Liver (tissue), 7 donors: ENCODE measurements at regions not wholly inside any gene's neighbourhood (a gene's known extent, or its start where the extent isn't known, plus 50 kb on each side); places are given as distances from the start of the nearest gene placed in this dataset.

Experiments
- DNase-seq: peaks from one replicate; pipeline ENCODE4 v3.0.0-alpha.2; 2017; ENCODE audit warnings: low spot score
- H3K27ac ChIP-seq, 2 donors: one replicate each; pipeline ENCODE4 v1.7.0; 2013; ENCODE audit warnings: inconsistent platforms in 2 of 2, low read length in 2 of 2, control low read depth in 1 of 2, low read depth in 1 of 2, mild to moderate bottlenecking in 1 of 2
- H3K27me3 ChIP-seq, 4 donors: one replicate each; pipeline versions ENCODE4 v1.6.1 to v1.7.0; 2013; ENCODE audit warnings: low read length in 3 of 4, inconsistent platforms in 1 of 4, mild to moderate bottlenecking in 1 of 4, moderate library complexity in 1 of 4; ENCODE audit not compliant: control insufficient read depth in 4 of 4, insufficient read depth in 4 of 4
- H3K36me3 ChIP-seq, 4 donors: one replicate each; pipeline versions ENCODE4 v1.6.1 to v1.7.0; 2013; ENCODE audit warnings: low read length in 3 of 4, mild to moderate bottlenecking in 3 of 4, low read depth in 1 of 4, moderate library complexity in 1 of 4; ENCODE audit not compliant: control insufficient read depth in 4 of 4, insufficient read depth in 3 of 4
- H3K4me1 ChIP-seq, 4 donors: one replicate each; pipeline versions ENCODE4 v1.6.1 to v1.7.0; 2013; ENCODE audit warnings: low read length in 3 of 4, mild to moderate bottlenecking in 3 of 4, moderate library complexity in 1 of 4; ENCODE audit not compliant: control insufficient read depth in 4 of 4, insufficient read depth in 4 of 4
- H3K4me3 ChIP-seq, 3 donors: one replicate each; pipeline versions ENCODE4 v1.6.1 to v1.7.0; 2013; ENCODE audit warnings: low read length in 3 of 3, control low read depth in 1 of 3, low read depth in 1 of 3, mild to moderate bottlenecking in 1 of 3
- H3K9ac ChIP-seq, 2 donors: one replicate each; pipeline ENCODE4 v1.7.0; 2013; ENCODE audit warnings: low read length in 2 of 2, mild to moderate bottlenecking in 2 of 2, moderate library complexity in 2 of 2, control low read depth in 1 of 2, low read depth in 1 of 2
- H3K9me3 ChIP-seq, 4 donors: one replicate each; pipeline versions ENCODE4 v1.6.1 to v1.7.0; 2013; ENCODE audit warnings: low read length in 3 of 4; ENCODE audit not compliant: control insufficient read depth in 4 of 4
- ATF3 ChIP-seq: IDR thresholded peaks from 2 replicates; pipeline ENCODE4 v1.6.1; 2016; ENCODE audit warnings: antibody characterized with exemption
- EGR1 ChIP-seq, 2 donors: IDR thresholded peaks; 2 replicates each; pipeline ENCODE4 v1.6.1; 2016 to 2018; ENCODE audit warnings: antibody characterized with exemption in 2 of 2, low read depth in 2 of 2
- FOXA1 ChIP-seq: IDR thresholded peaks from 2 replicates; pipeline ENCODE4 v1.6.1; 2016; ENCODE audit warnings: antibody characterized with exemption
- FOXA2 ChIP-seq: IDR thresholded peaks from 2 replicates; pipeline ENCODE4 v1.6.1; 2016; ENCODE audit warnings: antibody characterized with exemption
- HNF4A ChIP-seq, 2 donors: conservative IDR thresholded peaks; 2 replicates each; pipeline ENCODE4 v1.6.1; 2016; ENCODE audit warnings: antibody characterized with exemption in 2 of 2, mild to moderate bottlenecking in 2 of 2
- HNF4G ChIP-seq: IDR thresholded peaks from 2 replicates; pipeline ENCODE4 v1.6.1; 2016; ENCODE audit warnings: antibody characterized with exemption
- JUND ChIP-seq, 2 donors: IDR thresholded peaks; 2 replicates each; pipeline ENCODE4 v1.6.1; 2016; ENCODE audit warnings: antibody characterized with exemption in 2 of 2
- RAD21 ChIP-seq, 2 donors: IDR thresholded peaks; 2 replicates each; pipeline ENCODE4 v1.6.1; 2016; ENCODE audit warnings: antibody characterized with exemption in 2 of 2, mild to moderate bottlenecking in 2 of 2
- REST ChIP-seq: IDR thresholded peaks from 2 replicates; pipeline ENCODE4 v1.6.1; 2016; ENCODE audit warnings: antibody characterized with exemption, mild to moderate bottlenecking
- SP1 ChIP-seq: IDR thresholded peaks from 2 replicates; pipeline ENCODE4 v1.6.1; 2018; ENCODE audit warnings: antibody characterized with exemption, mild to moderate bottlenecking
- ZBTB33 ChIP-seq: IDR thresholded peaks from 2 replicates; pipeline ENCODE4 v1.6.1; 2016; ENCODE audit warnings: antibody characterized with exemption
- WGBS: extraction: QIAGEN DNeasy Blood & Tissue Kit; methylation state at CpG from one replicate; pipeline ENCODE4 v1.1.7; 2013; 5-methylcytosine and 5-hydroxymethylcytosine counted together
- donor health status: healthy.
- donor health status: healthy.
- donor health status: healthy.
- donor health status: healthy.

GRCh38 chr13:32956595-32956933, 59.7 kb upstream of the KL start (continued):
- TF ChIP-seq REST (no peak), RAD21 (IDR thresholded peaks at IDR 0.05) (no peak)

- Histone ChIP-seq H3K36me3 (no peaks in the 10 kb centered on the region), H3K9ac (no peak overlapping the region), H3K27me3 (no peaks in the 10 kb centered on the region), H3K9me3 (no peaks in the 10 kb centered on the region), H3K27ac (no peak overlapping the region), H3K4me3 (no peak overlapping the region), H3K4me1 (peaks cover 0 to 9% (median 6%) of the 10 kb centered on the region in 4 donors)
- TF ChIP-seq EGR1 (IDR thresholded peaks at IDR 0.05; ENCODE audit: low read depth in 2 of 2) = no peak
- no peak for TF ChIP-seq ZBTB33
- TF ChIP-seq HNF4A (conservative IDR thresholded peaks at IDR 0.05) = no peak
- DNase-seq = no peak
- WGBS = 95% methylated on average over 4 of the region's 4 CpGs
Observed at GRCh38 chr13:32960626-32961025, 55.6 kb upstream of the KL start.

- H3K9ac ChIP-seq = no peak overlapping the region
- H3K36me3 ChIP-seq = no peaks in the 10 kb centered on the region
- H3K4me3 ChIP-seq = no peak overlapping the region
- H3K27me3 ChIP-seq = no peaks in the 10 kb centered on the region
- H3K4me1 ChIP-seq = peaks cover 0 to 2% (median under 1%) of the 10 kb centered on the region in 4 donors
- TF ChIP-seq JUND (IDR thresholded peaks at IDR 0.05) = no peak
- no peak for TF ChIP-seq FOXA2
- TF ChIP-seq SP1 = no peak
- no peak for TF ChIP-seq HNF4G
- TF ChIP-seq FOXA1 = no peak
- no peak for TF ChIP-seq REST
- TF ChIP-seq ATF3 = no peak
- no peak for TF ChIP-seq RAD21 (IDR thresholded peaks at IDR 0.05)
- no peak for TF ChIP-seq HNF4A (conservative IDR thresholded peaks at IDR 0.05)
- no peak for DNase-seq
- no peaks in the 10 kb centered on the region for H3K9me3 ChIP-seq
- 89% methylated on average over 1 of the region's 1 CpG for WGBS
- no peak overlapping the region for H3K27ac ChIP-seq
Observed at GRCh38 chr13:32961724-32962123, 54.5 kb upstream of the KL start.
